ENCODE measurements at regions not wholly inside any gene's neighbourhood (a gene's known extent, or its start where the extent isn't known, plus 50 kb on each side); places are given as distances from the start of the nearest gene placed in this dataset.
"Not testable (repeated sequence)": the region's sequence is repeated elsewhere in the genome, so short reads cannot be mapped to it uniquely, and the experiment has no call there.

- H3K4me3 ChIP-seq (ENCODE audit: low read depth, low read length); H3K36me3 ChIP-seq (ENCODE audit: control insufficient read depth in 2 of 2, insufficient read depth in 1 of 2, low read length in 2 of 2); H3K9me3 ChIP-seq (ENCODE audit: control insufficient read depth, insufficient read depth, low read depth, low read length); POLR2A ChIA-PET; H3K27ac ChIP-seq (ENCODE audit: extremely low read depth, low read depth, low read length); CTCF ChIA-PET; H3K4me1 ChIP-seq (ENCODE audit: control insufficient read depth, insufficient read depth, low read length): not testable (repeated sequence)
Observed at GRCh38 chr22:23450821-23451220, 129.3 kb downstream of the IGLL1 start.

GRCh38 chr22:23450434-23450795 lies 129.7 kb downstream of the IGLL1 start:
- POLR2A ChIA-PET: no interaction called here
- Histone ChIP-seq H3K9me3 (ENCODE audit: control insufficient read depth, insufficient read depth, low read depth, low read length) (no peaks in the 10 kb centered on the region), H3K27ac (ENCODE audit: extremely low read depth, low read depth, low read length) (no peak overlapping the region), H3K4me3 (ENCODE audit: low read depth, low read length) (no peak overlapping the region), H3K4me1 (ENCODE audit: control insufficient read depth, insufficient read depth, low read length) (no peaks in the 10 kb centered on the region), H3K36me3 (ENCODE audit: control insufficient read depth in 2 of 2, insufficient read depth in 1 of 2, low read length in 2 of 2) (no peaks in the 10 kb centered on the region)
- no peak for TF ChIP-seq ZNF704 (tag by site-specific recombination; IDR thresholded peaks at IDR 0.05)
- no peak for TF ChIP-seq ZBTB6 (tag by site-specific recombination; IDR thresholded peaks at IDR 0.05)
- TF ChIP-seq IKZF3 (tag by site-specific recombination; IDR thresholded peaks at IDR 0.05): no peak
- TF ChIP-seq ZNF175 (tag by site-specific recombination; IDR thresholded peaks at IDR 0.05): no peak
- TF ChIP-seq ZNF354C (tag by site-specific recombination; IDR thresholded peaks at IDR 0.05; ENCODE audit: borderline replicate concordance, low read depth): no peak
- no peak for TF ChIP-seq MZF1 (tag by site-specific recombination; IDR thresholded peaks at IDR 0.05; ENCODE audit: borderline replicate concordance)
- no peak for TF ChIP-seq ZXDB (tag by site-specific recombination; IDR thresholded peaks at IDR 0.05)
- no peak for TF ChIP-seq ZNF184 (tag by site-specific recombination; IDR thresholded peaks at IDR 0.05)
- TF ChIP-seq ZNF555 (tag by site-specific recombination; conservative IDR thresholded peaks at IDR 0.05): no peak
- TF ChIP-seq TRIM28 (IDR thresholded peaks at IDR 0.05; ENCODE audit: borderline replicate concordance, low read length): no peak
- no peak for TF ChIP-seq GFI1B (tag by site-specific recombination; IDR thresholded peaks at IDR 0.05)
- TF ChIP-seq ZNF274 (IDR thresholded peaks at IDR 0.05; ENCODE audit: low read length): no peak
- no peak for TF ChIP-seq ZNF274 (tag by site-specific recombination; IDR thresholded peaks at IDR 0.05; ENCODE audit: borderline replicate concordance)
- TF ChIP-seq ZNF10 (tag by site-specific recombination; IDR thresholded peaks at IDR 0.05): no peak
- TF ChIP-seq GLI4 (tag by site-specific recombination; IDR thresholded peaks at IDR 0.05): no peak
- TF ChIP-seq ZNF791 (tag by site-specific recombination; IDR thresholded peaks at IDR 0.05): no peak
- no peak for TF ChIP-seq ZNF266 (tag by site-specific recombination; IDR thresholded peaks at IDR 0.05; ENCODE audit: low read depth)
- no peak for TF ChIP-seq ZNF146 (tag by site-specific recombination; IDR thresholded peaks at IDR 0.05)
- TF ChIP-seq ZNF514 (tag by site-specific recombination; IDR thresholded peaks at IDR 0.05): no peak
- no peak for TF ChIP-seq ZSCAN18 (tag by site-specific recombination; IDR thresholded peaks at IDR 0.05)
- TF ChIP-seq ZNF155 (tag by site-specific recombination; IDR thresholded peaks at IDR 0.05): no peak
- CTCF ChIA-PET: no interaction called here

GRCh38 chr22:23449748-23450433 lies 130.2 kb downstream of the IGLL1 start:
- H3K4me3 ChIP-seq (ENCODE audit: low read depth, low read length); H3K4me1 ChIP-seq (ENCODE audit: control insufficient read depth, insufficient read depth, low read length); CTCF ChIA-PET; H3K27ac ChIP-seq (ENCODE audit: extremely low read depth, low read depth, low read length); H3K9me3 ChIP-seq (ENCODE audit: control insufficient read depth, insufficient read depth, low read depth, low read length); POLR2A ChIA-PET; H3K36me3 ChIP-seq (ENCODE audit: control insufficient read depth in 2 of 2, insufficient read depth in 1 of 2, low read length in 2 of 2): not testable (repeated sequence)

Measured in HEK293 (cell line).